Body of pancreas (tissue), 4 donors: ENCODE measurements at regions not wholly inside any gene's neighbourhood (a gene's known extent, or its start where the extent isn't known, plus 50 kb on each side); places are given as distances from the start of the nearest gene placed in this dataset.

Source experiments
- ATAC-seq: fragments of 150-250 bp; one replicate; pipeline ENCODE4 v1.9.1; 2016
- DNase-seq, 4 donors: peaks; one replicate each; pipeline ENCODE4 v3.0.0-alpha.2; 2019
- H3K27ac ChIP-seq, 4 donors: fragments of 200-600 bp; sonication (generic); 1 replicate in 3 of 4; 2 replicates in 1 of 4; pipeline versions ENCODE4 v1.5.1 to v1.6.1; 2016 to 2019; ENCODE audit warnings: mild to moderate bottlenecking in 1 of 4, mixed read lengths in 1 of 4, moderate library complexity in 1 of 4
- H3K27me3 ChIP-seq, 2 donors: fragments of 200-600 bp; sonication (generic); one replicate each; pipeline ENCODE4 v1.6.0; 2016; ENCODE audit warnings: mild to moderate bottlenecking in 1 of 2
- H3K36me3 ChIP-seq, 2 donors: fragments of 200-600 bp; sonication (generic); replicated peaks in 1 of 2; 2 replicates each; pipeline ENCODE4 v1.5.1; 2016; ENCODE audit warnings: low read depth in 2 of 2; ENCODE audit not compliant: insufficient read depth in 1 of 2
- H3K4me1 ChIP-seq: fragments of 200-600 bp; sonication (generic); one replicate; pipeline ENCODE4 v1.6.0; 2016
- H3K4me3 ChIP-seq, 2 donors: fragments of 200-600 bp; sonication (generic); 1 replicate in 1 of 2; 2 replicates in 1 of 2; pipeline ENCODE4 v1.5.1; 2016 to 2019
- H3K9me3 ChIP-seq, 3 donors: fragments of 200-600 bp; sonication (generic); 1 replicate in 2 of 3; 2 replicates in 1 of 3; pipeline ENCODE4 v1.5.1; 2016
- POLR2A ChIP-seq, 3 donors: fragments of 450-650 bp; IDR thresholded peaks; one replicate each; pipeline ENCODE4 v1.6.1; 2016; ENCODE audit warnings: antibody characterized with exemption in 3 of 3, mild to moderate bottlenecking in 2 of 3
- WGBS, 2 donors: methylation state at CpG; one replicate each; pipeline ENCODE4 v1.1.5; 2017; 5-methylcytosine and 5-hydroxymethylcytosine counted together
- intact Hi-C: fragments of 100-400 bp; cut with DNase I; formaldehyde crosslinking; loops from one replicate; pipeline ENCODE4 v1.15.1; 2023
- TF ChIP-seq, protein P1 (sequence below), 7 experiments: fragments of 450-650 bp in 4 of 7; fragments of 200-600 bp in 3 of 7; sonication (generic) in 3 of 7; IDR thresholded peaks; one replicate each; pipeline ENCODE4 v1.5.1; 2016 to 2019; ENCODE audit warnings: antibody characterized with exemption in 7 of 7

DNA sequence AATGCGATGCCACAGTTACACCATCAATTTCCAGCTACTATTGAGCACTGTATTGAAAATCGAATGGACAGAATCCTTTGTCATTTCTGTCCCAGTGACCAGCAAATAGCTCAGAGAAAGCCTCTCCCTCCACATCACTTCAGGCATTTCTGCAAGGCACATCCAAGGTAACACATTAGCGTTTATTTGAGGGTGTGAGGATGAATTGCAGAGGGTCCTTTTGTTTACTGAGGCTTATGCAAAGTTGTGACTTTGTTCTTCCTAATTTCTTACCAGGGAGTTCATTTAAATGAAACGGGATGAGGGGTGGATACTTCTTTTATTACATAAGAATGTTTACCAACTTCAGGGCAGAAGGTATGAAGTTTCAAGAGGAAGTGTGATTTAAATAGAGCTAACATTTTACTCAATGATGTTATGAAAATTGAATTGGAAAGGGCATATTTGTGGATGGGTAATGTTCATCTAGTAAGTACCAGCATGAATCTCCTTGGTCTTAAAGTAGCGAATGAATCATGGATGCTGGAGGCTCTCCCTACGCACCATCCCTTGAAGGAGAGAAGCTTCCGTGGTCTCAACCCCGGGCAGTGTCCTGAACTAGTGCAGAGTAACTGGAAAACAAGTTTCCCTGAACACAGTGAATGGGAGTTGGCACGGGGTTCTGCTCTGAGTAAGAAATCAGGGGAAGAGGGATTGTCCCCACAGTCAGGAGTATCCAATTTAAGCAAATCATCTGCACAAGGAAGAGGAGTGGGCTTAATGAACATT is 756.5 kb downstream of the GALR1 start:
- Histone ChIP-seq H3K27me3 (no peaks in the 10 kb centered on the region), H3K9me3 (no peaks in the 10 kb centered on the region), H3K36me3 (no peaks in the 10 kb centered on the region), H3K4me3 (no peak overlapping the region), H3K27ac (no peak overlapping the region), H3K4me1 (no peaks in the 10 kb centered on the region)
- ATAC-seq, result no peak
- no peak for TF ChIP-seq POLR2A (IDR thresholded peaks at IDR 0.05)
- TF ChIP-seq, protein P1, sequence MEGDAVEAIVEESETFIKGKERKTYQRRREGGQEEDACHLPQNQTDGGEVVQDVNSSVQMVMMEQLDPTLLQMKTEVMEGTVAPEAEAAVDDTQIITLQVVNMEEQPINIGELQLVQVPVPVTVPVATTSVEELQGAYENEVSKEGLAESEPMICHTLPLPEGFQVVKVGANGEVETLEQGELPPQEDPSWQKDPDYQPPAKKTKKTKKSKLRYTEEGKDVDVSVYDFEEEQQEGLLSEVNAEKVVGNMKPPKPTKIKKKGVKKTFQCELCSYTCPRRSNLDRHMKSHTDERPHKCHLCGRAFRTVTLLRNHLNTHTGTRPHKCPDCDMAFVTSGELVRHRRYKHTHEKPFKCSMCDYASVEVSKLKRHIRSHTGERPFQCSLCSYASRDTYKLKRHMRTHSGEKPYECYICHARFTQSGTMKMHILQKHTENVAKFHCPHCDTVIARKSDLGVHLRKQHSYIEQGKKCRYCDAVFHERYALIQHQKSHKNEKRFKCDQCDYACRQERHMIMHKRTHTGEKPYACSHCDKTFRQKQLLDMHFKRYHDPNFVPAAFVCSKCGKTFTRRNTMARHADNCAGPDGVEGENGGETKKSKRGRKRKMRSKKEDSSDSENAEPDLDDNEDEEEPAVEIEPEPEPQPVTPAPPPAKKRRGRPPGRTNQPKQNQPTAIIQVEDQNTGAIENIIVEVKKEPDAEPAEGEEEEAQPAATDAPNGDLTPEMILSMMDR (IDR thresholded peaks at IDR 0.05), result no peak
- DNase-seq, result no peak
- 15 to 20% methylated on average over 9 of the region's 9 CpGs for WGBS, 2 donors
- intact Hi-C loops, result no loop called here

DNA sequence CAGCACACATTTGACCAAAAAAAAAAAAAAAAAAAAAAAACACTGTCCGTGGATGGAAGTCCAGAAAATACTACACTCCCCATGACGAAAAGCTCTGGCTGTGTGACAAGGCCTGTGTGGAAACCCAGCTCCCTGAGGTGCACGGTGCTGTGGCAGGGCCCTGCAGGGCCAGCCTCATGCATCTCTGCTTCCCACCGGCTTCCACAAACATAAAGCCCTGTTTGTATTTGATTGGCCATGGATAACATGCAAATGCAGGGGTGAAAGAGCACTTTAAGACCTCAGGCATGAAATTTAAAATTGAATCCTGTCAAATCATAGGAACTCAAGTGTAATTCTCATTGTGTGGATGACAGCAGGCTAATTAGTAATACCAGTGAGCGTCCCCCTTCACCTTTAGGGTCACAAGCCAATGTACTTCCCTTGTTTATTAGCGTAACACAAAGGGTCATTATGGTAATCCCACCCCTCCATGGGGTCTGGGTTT is 757.2 kb downstream of the GALR1 start:
- Histone ChIP-seq H3K4me1 (no peaks in the 10 kb centered on the region), H3K4me3 (no peak overlapping the region), H3K27me3 (no peaks in the 10 kb centered on the region), H3K27ac (no peak overlapping the region), H3K36me3 (no peaks in the 10 kb centered on the region), H3K9me3 (no peaks in the 10 kb centered on the region)
- intact Hi-C loops, result no loop called here
- no peak for ATAC-seq
- TF ChIP-seq POLR2A (IDR thresholded peaks at IDR 0.05), result no peak
- TF ChIP-seq, protein P1 (IDR thresholded peaks at IDR 0.05), result no peak
- 19 to 24% methylated on average over 6 of the region's 6 CpGs for WGBS, 2 donors
- DNase-seq, result no peak

DNA sequence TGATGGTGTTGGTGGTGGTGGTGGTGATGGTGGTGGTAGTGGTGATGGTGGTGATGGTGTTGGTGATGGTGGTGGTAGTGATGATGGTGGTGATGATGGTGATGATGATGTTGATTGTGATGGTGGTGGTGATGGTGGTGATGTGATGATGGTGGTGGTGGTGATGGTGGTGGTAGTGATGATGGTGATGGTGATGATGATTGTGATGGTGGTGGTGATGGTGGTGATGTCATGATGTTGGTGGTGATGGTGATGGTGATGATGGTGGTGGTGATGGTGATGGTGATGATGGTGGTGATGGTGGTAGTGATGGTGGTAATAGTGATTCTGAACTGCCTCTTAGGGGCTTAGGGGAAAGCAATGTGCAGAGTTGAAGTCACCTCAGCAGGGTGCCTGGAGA is 760.7 kb downstream of the GALR1 start:
- DNase-seq (no peak), ATAC-seq (no peak)
- Histone ChIP-seq H3K9me3 (no peaks in the 10 kb centered on the region), H3K27ac (no peak overlapping the region), H3K36me3 (no peaks in the 10 kb centered on the region), H3K4me3 (no peak overlapping the region), H3K4me1 (no peaks in the 10 kb centered on the region), H3K27me3 (no peaks in the 10 kb centered on the region)
- intact Hi-C loops, result no loop called here
- TF ChIP-seq, protein P1 (IDR thresholded peaks at IDR 0.05), result no peak

DNA sequence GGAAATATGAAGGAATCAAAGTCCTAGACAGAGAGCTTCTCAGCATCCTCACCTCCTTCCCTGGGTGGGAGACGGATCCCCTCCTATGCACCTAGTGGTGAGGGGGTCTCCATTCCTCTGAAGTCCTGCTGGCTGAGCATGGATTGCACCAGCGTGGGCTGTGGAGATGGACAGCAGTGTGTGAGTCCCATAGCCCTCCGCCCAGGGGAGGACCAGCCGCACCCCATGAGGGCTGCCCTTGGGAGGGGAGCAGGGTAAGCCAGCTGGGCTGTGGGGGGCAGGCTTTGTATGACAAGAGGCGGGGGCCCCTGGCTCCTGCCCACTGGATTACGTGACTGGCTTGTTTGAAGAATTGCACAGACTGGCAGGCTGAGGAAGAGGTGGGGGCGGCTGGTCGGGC is 768.2 kb downstream of the GALR1 start:
- no peak for DNase-seq
- 54 to 68% methylated on average over 3 to 8 of the region's 8 CpGs for WGBS, 2 donors
- ATAC-seq, result no peak
- Histone ChIP-seq H3K9me3 (no peaks in the 10 kb centered on the region), H3K4me3 (no peak overlapping the region), H3K36me3 (no peaks in the 10 kb centered on the region), H3K27me3 (no peaks in the 10 kb centered on the region), H3K27ac (no peak overlapping the region), H3K4me1 (no peaks in the 10 kb centered on the region)
- intact Hi-C loops, result no loop called here
- no peak for TF ChIP-seq POLR2A (IDR thresholded peaks at IDR 0.05)
- TF ChIP-seq, protein P1 (IDR thresholded peaks at IDR 0.05), result no peak

DNA sequence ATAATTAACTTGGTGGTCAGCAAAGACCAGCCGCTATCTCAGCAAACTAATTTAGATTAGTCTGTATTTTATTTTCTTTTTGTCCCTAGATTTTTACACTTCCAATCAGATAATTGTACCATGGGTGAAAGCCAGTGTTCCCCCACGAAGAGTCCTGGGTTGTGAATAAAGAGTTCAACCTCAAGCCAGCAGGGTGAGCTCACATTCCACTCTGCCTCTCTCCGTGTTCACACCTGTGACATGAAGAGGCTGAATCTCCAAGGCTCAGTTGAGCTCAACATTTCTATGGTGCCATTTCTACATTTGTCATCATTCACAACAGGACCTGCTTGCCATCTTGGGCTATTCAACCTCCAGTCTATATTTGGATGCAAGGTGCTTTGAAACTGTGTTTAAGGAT is 771.5 kb downstream of the GALR1 start:
- Histone ChIP-seq H3K27me3 (no peaks in the 10 kb centered on the region), H3K36me3 (no peaks in the 10 kb centered on the region), H3K9me3 (no peaks in the 10 kb centered on the region), H3K27ac (no peak overlapping the region), H3K4me3 (no peak overlapping the region), H3K4me1 (no peaks in the 10 kb centered on the region)
- 32 to 35% methylated on average over 3 of the region's 3 CpGs for WGBS, 2 donors
- ATAC-seq (no peak), DNase-seq (no peak)
- intact Hi-C loops, result no loop called here
- TF ChIP-seq POLR2A (IDR thresholded peaks at IDR 0.05), result no peak
- TF ChIP-seq, protein P1 (IDR thresholded peaks at IDR 0.05), result peak in 1 of 7 experiments; percentile 6
